GM21367 (cell line): ENCODE measurements at regions not wholly inside any gene's neighbourhood (a gene's known extent, or its start where the extent isn't known, plus 50 kb on each side); places are given as distances from the start of the nearest gene placed in this dataset.
"Not testable (repeated sequence)": the region's sequence is repeated elsewhere in the genome, so short reads cannot be mapped to it uniquely, and the experiment has no call there.

Source experiments
- ATAC-seq: cut with Tn5 transposase; IDR thresholded peaks from one replicate; pipeline ENCODE4 v1.9.1; 2021; ENCODE audit not compliant: unreplicated experiment

GRCh38 chr9:25472085-25472607, 206.1 kb downstream of the TUSC1 start:
- ATAC-seq, result no peak

GRCh38 chr9:25461416-25461815, 216.8 kb downstream of the TUSC1 start:
- ATAC-seq, result no peak

- ATAC-seq, result no peak
Observed at GRCh38 chr9:25453875-25454274, 224.4 kb downstream of the TUSC1 start.

- ATAC-seq, result no peak
Observed at GRCh38 chr9:25449503-25449902, 228.7 kb downstream of the TUSC1 start.

GRCh38 chr9:25445721-25446120, 232.5 kb downstream of the TUSC1 start:
- ATAC-seq, result not testable (repeated sequence)

GRCh38 chr9:25442526-25442925, 235.7 kb downstream of the TUSC1 start:
- ATAC-seq, result no peak

GRCh38 chr9:25427898-25428297, 250.3 kb downstream of the TUSC1 start:
- no peak for ATAC-seq

GRCh38 chr9:25427290-25427689, 251.0 kb downstream of the TUSC1 start:
- ATAC-seq, result no peak

- ATAC-seq, result no peak
Observed at GRCh38 chr9:25421560-25421959, 256.7 kb downstream of the TUSC1 start.

GRCh38 chr9:25418974-25419373, 259.3 kb downstream of the TUSC1 start:
- ATAC-seq, result no peak

- ATAC-seq, result no peak
Observed at GRCh38 chr9:25415718-25416117, 262.5 kb downstream of the TUSC1 start.

GRCh38 chr9:25412646-25413045, 265.6 kb downstream of the TUSC1 start:
- no peak for ATAC-seq

- ATAC-seq, result no peak
Observed at GRCh38 chr9:25397746-25398145, 280.5 kb downstream of the TUSC1 start.

- no peak for ATAC-seq
Observed at GRCh38 chr9:25396828-25397227, 281.4 kb downstream of the TUSC1 start.

- no peak for ATAC-seq
Observed at GRCh38 chr9:25381141-25381540, 297.1 kb downstream of the TUSC1 start.

GRCh38 chr9:25377039-25377438, 301.2 kb downstream of the TUSC1 start:
- ATAC-seq, result no peak

- ATAC-seq, result no peak
Observed at GRCh38 chr9:25374281-25374680, 304.0 kb downstream of the TUSC1 start.

- no peak for ATAC-seq
Observed at GRCh38 chr9:25366906-25367305, 311.3 kb downstream of the TUSC1 start.

- no peak for ATAC-seq
Observed at GRCh38 chr9:25353783-25354182, 324.5 kb downstream of the TUSC1 start.

- no peak for ATAC-seq
Observed at GRCh38 chr9:25350011-25350410, 328.2 kb downstream of the TUSC1 start.

- ATAC-seq, result no peak
Observed at GRCh38 chr9:25322142-25322541, 356.1 kb downstream of the TUSC1 start.

- ATAC-seq, result no peak
Observed at GRCh38 chr9:25310961-25311360, 367.3 kb downstream of the TUSC1 start.

GRCh38 chr9:25308549-25308948, 369.7 kb downstream of the TUSC1 start:
- no peak for ATAC-seq

- no peak for ATAC-seq
Observed at GRCh38 chr9:25302601-25303000, 375.6 kb downstream of the TUSC1 start.
